OCI-LY7 (cell line): ENCODE measurements at regions not wholly inside any gene's neighbourhood (a gene's known extent, or its start where the extent isn't known, plus 50 kb on each side); places are given as distances from the start of the nearest gene placed in this dataset.

Experiments used
- BruUV-seq: library from RNA; stranded (reverse); fragments of 400-500 nt; replicated peaks from 2 replicates; lab custom pipeline; 2021; lab: Mats Ljungman, UMichigan
- CTCF ChIA-PET: fragments of 300-600 bp; sonication (Branson Sonifier 250); formaldehyde crosslinking; loops from one replicate; lab custom pipeline; 2022; ENCODE audit warnings: antibody characterized with exemption; ENCODE audit not compliant: unreplicated experiment; lab: Charles Lee
- POLR2A ChIA-PET: fragments of 300-600 bp; sonication (Branson Sonifier 250); formaldehyde crosslinking; loops from one replicate; lab custom pipeline; 2022; ENCODE audit warnings: antibody characterized with exemption; lab: Charles Lee
- DNase-seq: peaks from one replicate; pipeline ENCODE4 v3.0.0-alpha.2; 2015; ENCODE audit warnings: low spot score
- H2AFZ ChIP-seq: fragments of 200-600 bp; sonication (generic), shearing (Covaris generic); 2 replicates; pipeline ENCODE4 v1.6.1; 2014; ENCODE audit warnings: mild to moderate bottlenecking, antibody characterized with exemption, low read length, moderate library complexity
- H3K27ac ChIP-seq: fragments of 200-600 bp; sonication (generic); 2 replicates; pipeline ENCODE4 v1.5.1; 2014; ENCODE audit warnings: mixed run types, low read depth, mild to moderate bottlenecking, moderate library complexity, low read length, inconsistent platforms; ENCODE audit not compliant: poor library complexity, severe bottlenecking
- H3K36me3 ChIP-seq: fragments of 200-600 bp; sonication (generic); 2 replicates; pipeline ENCODE4 v1.6.1; 2014; ENCODE audit warnings: mild to moderate bottlenecking, antibody characterized with exemption, low read length, moderate library complexity, mixed read lengths; ENCODE audit not compliant: insufficient read depth
- H3K4me1 ChIP-seq: fragments of 200-600 bp; sonication (generic); 2 replicates; pipeline ENCODE4 v1.5.1; 2014; ENCODE audit warnings: mild to moderate bottlenecking, low read length; ENCODE audit not compliant: insufficient read depth, poor library complexity, severe bottlenecking
- H3K4me2 ChIP-seq: fragments of 200-600 bp; sonication (generic); 2 replicates; pipeline ENCODE4 v1.6.1; 2014; ENCODE audit warnings: mild to moderate bottlenecking, low read length
- H3K4me3 ChIP-seq: fragments of 200-600 bp; sonication (generic); 2 replicates; pipeline ENCODE4 v1.5.1; 2014; ENCODE audit warnings: mild to moderate bottlenecking, low read depth, low read length; ENCODE audit not compliant: poor library complexity, severe bottlenecking
- H3K79me2 ChIP-seq: fragments of 200-600 bp; sonication (generic); 2 replicates; pipeline ENCODE4 v1.6.1; 2016; ENCODE audit warnings: low read depth, mild to moderate bottlenecking, low read length, moderate library complexity, mixed read lengths; ENCODE audit not compliant: insufficient read depth
- H3K9me2 ChIP-seq: fragments of 200-600 bp; sonication (generic); 2 replicates; pipeline ENCODE4 v1.6.1; 2016; ENCODE audit warnings: mild to moderate bottlenecking, low read length, mixed read lengths; ENCODE audit not compliant: insufficient read depth
- H3K9me3 ChIP-seq: fragments of 200-600 bp; sonication (generic); 2 replicates; pipeline ENCODE4 v1.6.1; 2014; ENCODE audit warnings: mild to moderate bottlenecking, mixed run types, low read length, mixed read lengths
- H4K20me1 ChIP-seq: fragments of 200-600 bp; sonication (generic); 2 replicates; pipeline ENCODE4 v1.6.1; 2014; ENCODE audit warnings: mild to moderate bottlenecking, antibody characterized with exemption, low read length, moderate library complexity, mixed read lengths; ENCODE audit not compliant: insufficient read depth
- CTCF ChIP-seq: fragments of 200-600 bp; sonication (generic); conservative IDR thresholded peaks from 2 replicates; pipeline ENCODE4 v1.5.1; 2014; ENCODE audit warnings: mild to moderate bottlenecking, antibody characterized with exemption, low read length, moderate library complexity, mixed read lengths
- EZH2phosphoT487 ChIP-seq: fragments of 200-600 bp; sonication (generic); IDR thresholded peaks from 2 replicates; pipeline ENCODE4 v1.6.1; 2018; ENCODE audit warnings: low read depth, borderline replicate concordance, mild to moderate bottlenecking, mixed run types, antibody characterized with exemption, low read length, moderate library complexity, mixed read lengths
- intact Hi-C: fragments of 100-400 bp; cut with micrococcal nuclease; formaldehyde crosslinking; loops from one replicate; pipeline ENCODE4 v1.10.0; 2022; ENCODE audit not compliant: unreplicated experiment

DNA sequence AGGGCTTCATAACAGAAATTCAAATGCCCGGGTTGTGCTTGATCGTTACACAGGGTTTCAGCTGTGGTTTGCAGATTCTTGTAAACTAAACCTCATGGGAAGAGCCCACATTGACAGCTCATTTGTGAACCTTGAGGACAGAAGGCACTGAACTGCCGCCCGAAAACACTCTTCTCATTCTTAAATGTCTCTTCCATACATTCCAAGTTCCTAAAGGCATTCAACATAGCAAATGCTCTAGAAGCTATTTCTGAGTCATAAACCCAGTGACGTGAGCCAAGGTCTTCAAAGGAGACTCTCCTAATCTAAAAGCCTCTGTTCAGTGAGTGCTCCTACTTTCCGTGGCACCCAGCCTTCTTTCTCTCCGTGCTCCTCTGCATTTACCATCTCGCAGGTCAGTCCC, 737.8 kb upstream of the FRG1 start:
- H4K20me1 ChIP-seq, result no peaks in the 10 kb centered on the region
- H3K4me1 ChIP-seq, result no peaks in the 10 kb centered on the region
- no peaks in the 10 kb centered on the region for H3K79me2 ChIP-seq
- CTCF ChIA-PET, result no interaction called here
- H3K9me2 ChIP-seq, result no peaks in the 10 kb centered on the region
- H3K9me3 ChIP-seq, result no peaks in the 10 kb centered on the region
- no peak for DNase-seq
- H3K4me2 ChIP-seq, result no peak overlapping the region
- no peaks in the 10 kb centered on the region for H3K36me3 ChIP-seq
- intact Hi-C loops, result loop anchor here (5.0 kb wide), 1 partner anchor 1596 kb away; no protein-coding TSS in a partner anchor
- no peak for TF ChIP-seq CTCF
- TF ChIP-seq EZH2phosphoT487, result no peak
- no peak overlapping the region for H3K27ac ChIP-seq
- POLR2A ChIA-PET, result no interaction called here
- BruUV-seq, result no TSS peak
- H2AFZ ChIP-seq, result no peak overlapping the region
- no peak overlapping the region for H3K4me3 ChIP-seq

DNA sequence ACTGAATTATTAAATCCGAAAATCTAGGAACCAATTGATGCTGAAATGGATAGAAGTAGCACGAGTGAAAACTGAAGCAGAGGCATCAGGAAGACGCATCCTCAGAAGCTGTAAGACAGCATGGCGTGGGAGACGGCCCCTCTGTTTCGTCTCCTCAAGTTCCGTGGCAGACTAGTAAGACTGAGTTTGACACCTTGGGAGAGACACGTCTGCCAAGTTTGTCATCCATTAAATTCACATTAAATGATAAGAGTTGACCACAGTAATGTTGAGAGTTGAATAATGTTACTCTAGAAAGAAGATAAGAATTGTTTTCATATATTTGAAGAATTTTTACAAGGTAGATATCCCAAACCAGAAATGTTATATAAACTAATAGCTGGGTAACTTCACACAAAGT, 736.1 kb upstream of the FRG1 start:
- H3K27ac ChIP-seq, result no peak overlapping the region
- no peak overlapping the region for H3K4me2 ChIP-seq
- no peaks in the 10 kb centered on the region for H3K4me1 ChIP-seq
- no peaks in the 10 kb centered on the region for H3K9me3 ChIP-seq
- no TSS peak for BruUV-seq
- CTCF ChIA-PET, result no interaction called here
- intact Hi-C loops, result loop anchor here (5.0 kb wide), 1 partner anchor 1597 kb away; no protein-coding TSS in a partner anchor
- H3K9me2 ChIP-seq, result no peaks in the 10 kb centered on the region
- POLR2A ChIA-PET, result no interaction called here
- no peak for DNase-seq
- H3K36me3 ChIP-seq, result no peaks in the 10 kb centered on the region
- H3K4me3 ChIP-seq, result no peak overlapping the region
- H4K20me1 ChIP-seq, result no peaks in the 10 kb centered on the region
- no peaks in the 10 kb centered on the region for H3K79me2 ChIP-seq
- no peak overlapping the region for H2AFZ ChIP-seq
- no peak for TF ChIP-seq EZH2phosphoT487
- TF ChIP-seq CTCF, result no peak

GRCh38 chr4:189206953-189207352, 733.7 kb upstream of the FRG1 start:
- no peak for DNase-seq
- no peaks in the 10 kb centered on the region for H3K36me3 ChIP-seq
- H3K79me2 ChIP-seq, result no peaks in the 10 kb centered on the region
- CTCF ChIA-PET, result no interaction called here
- no peaks in the 10 kb centered on the region for H3K9me3 ChIP-seq
- H3K9me2 ChIP-seq, result no peaks in the 10 kb centered on the region
- no TSS peak for BruUV-seq
- H3K4me1 ChIP-seq, result no peaks in the 10 kb centered on the region
- TF ChIP-seq EZH2phosphoT487, result no peak
- no peak for TF ChIP-seq CTCF
- no peak overlapping the region for H3K4me3 ChIP-seq
- no peak overlapping the region for H3K4me2 ChIP-seq
- no peak overlapping the region for H2AFZ ChIP-seq
- H4K20me1 ChIP-seq, result no peaks in the 10 kb centered on the region
- POLR2A ChIA-PET, result no interaction called here
- no peak overlapping the region for H3K27ac ChIP-seq
- intact Hi-C loops, result no loop called here
